ENCODE measurements at regions not wholly inside any gene's neighbourhood (a gene's known extent, or its start where the extent isn't known, plus 50 kb on each side); places are given as distances from the start of the nearest gene placed in this dataset.

GRCh38 chr10:108014145-108014901 lies 849.8 kb upstream of the SORCS1 start:
- H3K9me3 ChIP-seq (ENCODE audit: low read depth), result no peaks in the 10 kb centered on the region
- H3K36me3 ChIP-seq (replicated peaks; ENCODE audit: insufficient read depth, low read depth), result no peaks in the 10 kb centered on the region
- H2AFZ ChIP-seq, result no peak overlapping the region
- no peak for DNase-seq (ENCODE audit: low spot score)
- no peaks in the 10 kb centered on the region for H3K79me2 ChIP-seq
- H3K27ac ChIP-seq, result no peak overlapping the region
- no peaks in the 10 kb centered on the region for H3K9me2 ChIP-seq (replicated peaks; ENCODE audit: insufficient read depth)
- H3K4me2 ChIP-seq, result no peak overlapping the region
- TF ChIP-seq EZH2 (IDR thresholded peaks at IDR 0.05; ENCODE audit: borderline replicate concordance) (no peak), EZH2phosphoT487 (IDR thresholded peaks at IDR 0.05; ENCODE audit: low read depth, severe bottlenecking, unreplicated experiment) (no peak), CTCF (IDR thresholded peaks at IDR 0.05; ENCODE audit: poor library complexity) (no peak)
- no peak overlapping the region for H3K4me3 ChIP-seq
- H3K27me3 ChIP-seq, result no peaks in the 10 kb centered on the region
- WGBS (ENCODE audit: low lambda C conversion rate, missing lambda C conversion rate), result 88% methylated on average over 4 of the region's 4 CpGs
- no peaks in the 10 kb centered on the region for H3K4me1 ChIP-seq (ENCODE audit: insufficient read depth)
- H4K20me1 ChIP-seq (ENCODE audit: insufficient read depth, poor library complexity, severe bottlenecking), result no peaks in the 10 kb centered on the region

DNA sequence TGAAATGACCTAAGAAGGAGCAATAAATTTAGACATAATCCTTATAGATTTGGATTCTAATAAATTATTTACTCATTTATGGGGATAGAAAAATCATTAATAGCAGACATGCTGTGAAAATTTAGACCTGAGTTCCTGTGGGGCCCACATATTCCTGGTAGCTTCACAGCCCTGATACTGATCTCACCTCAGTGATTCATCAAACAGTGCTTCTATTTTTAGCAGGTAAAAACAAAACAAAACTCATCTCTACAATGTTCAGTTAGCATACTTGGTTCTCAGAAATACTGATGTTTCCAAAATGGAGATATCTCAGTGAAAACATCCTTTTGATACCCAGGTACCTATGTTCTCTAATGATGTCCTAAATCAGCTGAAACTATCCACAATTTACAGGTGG lies 841.1 kb upstream of the SORCS1 start:
- H3K9me2 ChIP-seq (replicated peaks; ENCODE audit: insufficient read depth), result no peaks in the 10 kb centered on the region
- H3K36me3 ChIP-seq (replicated peaks; ENCODE audit: insufficient read depth, low read depth), result no peaks in the 10 kb centered on the region
- H3K27ac ChIP-seq, result no peak overlapping the region
- no peaks in the 10 kb centered on the region for H3K4me1 ChIP-seq (ENCODE audit: insufficient read depth)
- no peaks in the 10 kb centered on the region for H3K79me2 ChIP-seq
- no peak overlapping the region for H3K4me3 ChIP-seq
- no peaks in the 10 kb centered on the region for H3K9me3 ChIP-seq (ENCODE audit: low read depth)
- TF ChIP-seq EZH2phosphoT487 (IDR thresholded peaks at IDR 0.05; ENCODE audit: low read depth, severe bottlenecking, unreplicated experiment) (no peak), CTCF (IDR thresholded peaks at IDR 0.05; ENCODE audit: poor library complexity) (no peak)
- H3K27me3 ChIP-seq, result no peaks in the 10 kb centered on the region
- no peak overlapping the region for H2AFZ ChIP-seq
- no peak for DNase-seq (ENCODE audit: low spot score)
- H3K4me2 ChIP-seq, result no peak overlapping the region
- H4K20me1 ChIP-seq (ENCODE audit: insufficient read depth, poor library complexity, severe bottlenecking), result no peaks in the 10 kb centered on the region

DNA sequence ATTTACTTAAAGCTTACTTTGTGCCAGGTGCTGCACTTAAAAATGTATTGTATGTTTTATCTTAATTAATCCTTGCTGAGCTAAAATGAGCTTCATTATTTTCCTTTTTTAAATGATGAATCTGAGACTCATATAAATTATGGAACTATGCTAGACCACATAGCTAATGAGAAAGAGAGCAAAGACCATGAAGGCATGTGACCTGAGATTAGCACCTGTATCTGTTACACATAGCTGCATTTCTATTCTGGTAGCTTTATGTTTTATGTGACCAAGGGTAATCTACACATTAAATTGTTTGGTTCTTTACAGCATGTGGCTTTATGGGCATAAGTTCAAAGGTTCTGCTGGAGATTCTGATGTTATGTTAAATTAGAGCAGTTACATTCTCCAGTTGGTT lies 839.1 kb upstream of the SORCS1 start:
- no peak overlapping the region for H3K27ac ChIP-seq
- no peak overlapping the region for H2AFZ ChIP-seq
- no peak for DNase-seq (ENCODE audit: low spot score)
- H3K79me2 ChIP-seq, result no peaks in the 10 kb centered on the region
- H3K4me1 ChIP-seq (ENCODE audit: insufficient read depth), result no peaks in the 10 kb centered on the region
- H4K20me1 ChIP-seq (ENCODE audit: insufficient read depth, poor library complexity, severe bottlenecking), result no peaks in the 10 kb centered on the region
- no peak overlapping the region for H3K4me3 ChIP-seq
- no peaks in the 10 kb centered on the region for H3K36me3 ChIP-seq (replicated peaks; ENCODE audit: insufficient read depth, low read depth)
- H3K27me3 ChIP-seq, result no peaks in the 10 kb centered on the region
- no peak for TF ChIP-seq EZH2phosphoT487 (IDR thresholded peaks at IDR 0.05; ENCODE audit: low read depth, severe bottlenecking, unreplicated experiment)
- no peak for TF ChIP-seq EZH2 (IDR thresholded peaks at IDR 0.05; ENCODE audit: borderline replicate concordance)
- TF ChIP-seq CTCF (IDR thresholded peaks at IDR 0.05; ENCODE audit: poor library complexity), result no peak
- H3K9me3 ChIP-seq (ENCODE audit: low read depth), result no peaks in the 10 kb centered on the region
- no peak overlapping the region for H3K4me2 ChIP-seq
- no peaks in the 10 kb centered on the region for H3K9me2 ChIP-seq (replicated peaks; ENCODE audit: insufficient read depth)

DNA sequence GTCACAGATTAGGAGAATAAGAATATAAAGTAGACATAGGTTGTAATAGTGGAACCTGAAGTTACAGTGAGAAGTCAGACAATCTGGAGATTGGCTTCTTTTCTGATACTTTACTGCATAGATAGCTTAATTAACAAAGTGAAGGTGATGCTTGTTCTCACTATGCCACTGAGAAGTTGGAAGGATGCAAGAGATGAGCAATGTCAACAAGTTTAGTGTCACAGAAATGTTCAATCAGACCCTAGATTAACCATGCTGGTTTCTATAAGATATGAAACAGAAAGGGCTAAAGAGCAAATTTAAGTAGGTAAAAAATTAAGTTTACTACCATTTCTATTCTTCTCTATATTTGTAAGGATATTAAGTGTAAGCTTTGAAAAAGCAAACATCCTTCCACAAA lies 838.6 kb upstream of the SORCS1 start:
- Histone ChIP-seq H3K27ac (no peak overlapping the region), H3K36me3 (replicated peaks; ENCODE audit: insufficient read depth, low read depth) (no peaks in the 10 kb centered on the region), H3K27me3 (no peaks in the 10 kb centered on the region), H3K4me2 (no peak overlapping the region), H3K9me2 (replicated peaks; ENCODE audit: insufficient read depth) (no peaks in the 10 kb centered on the region), H2AFZ (no peak overlapping the region), H3K9me3 (ENCODE audit: low read depth) (no peaks in the 10 kb centered on the region), H3K79me2 (no peaks in the 10 kb centered on the region), H3K4me1 (ENCODE audit: insufficient read depth) (no peaks in the 10 kb centered on the region), H3K4me3 (no peak overlapping the region), H4K20me1 (ENCODE audit: insufficient read depth, poor library complexity, severe bottlenecking) (no peaks in the 10 kb centered on the region)
- TF ChIP-seq CTCF (IDR thresholded peaks at IDR 0.05; ENCODE audit: poor library complexity) (no peak), EZH2phosphoT487 (IDR thresholded peaks at IDR 0.05; ENCODE audit: low read depth, severe bottlenecking, unreplicated experiment) (no peak), EZH2 (IDR thresholded peaks at IDR 0.05; ENCODE audit: borderline replicate concordance) (no peak)
- no peak for DNase-seq (ENCODE audit: low spot score)
